ENCODE measurements at regions not wholly inside any gene's neighbourhood (a gene's known extent, or its start where the extent isn't known, plus 50 kb on each side); places are given as distances from the start of the nearest gene placed in this dataset.
A peak's percentile ranks its signal among the peaks of the same experiment; 100 is the strongest.
"Not testable (repeated sequence)": the region's sequence is repeated elsewhere in the genome, so short reads cannot be mapped to it uniquely, and the experiment has no call there.

GRCh38 chr5:60435808-60436207 is 264.2 kb downstream of the DEPDC1B start:
- POLR2A ChIA-PET: no interaction called here
- TF ChIP-seq ZIC2 (tag by site-specific recombination; IDR thresholded peaks at IDR 0.05) (no peak), ZNF366 (tag by site-specific recombination; conservative IDR thresholded peaks at IDR 0.05) (no peak), ZNF785 (tag by site-specific recombination; IDR thresholded peaks at IDR 0.05) (no peak), ZNF555 (tag by site-specific recombination; conservative IDR thresholded peaks at IDR 0.05) (no peak), ZNF211 (tag by site-specific recombination; IDR thresholded peaks at IDR 0.05; ENCODE audit: low read depth) (no peak), ZNF214 (tag by site-specific recombination; IDR thresholded peaks at IDR 0.05; ENCODE audit: borderline replicate concordance) (no peak), ZNF830 (tag by site-specific recombination; IDR thresholded peaks at IDR 0.05; ENCODE audit: low read depth) (no peak), ZNF184 (tag by site-specific recombination; IDR thresholded peaks at IDR 0.05) (no peak), KLF8 (tag by site-specific recombination; IDR thresholded peaks at IDR 0.05) (no peak), ZNF266 (tag by site-specific recombination; IDR thresholded peaks at IDR 0.05; ENCODE audit: low read depth) (no peak), ZBTB10 (tag by site-specific recombination; IDR thresholded peaks at IDR 0.05) (no peak), SETDB1 (IDR thresholded peaks at IDR 0.05; ENCODE audit: insufficient read length, low read length) (no peak), PRDM1 (tag by site-specific recombination; IDR thresholded peaks at IDR 0.05) (no peak), BCL11A (tag by site-specific recombination; IDR thresholded peaks at IDR 0.05; ENCODE audit: low read depth) (no peak), ZNF169 (tag by site-specific recombination; IDR thresholded peaks at IDR 0.05) (no peak), TRIM28 (IDR thresholded peaks at IDR 0.05; ENCODE audit: borderline replicate concordance, low read length) (no peak)
- TF ChIP-seq, protein P1, sequence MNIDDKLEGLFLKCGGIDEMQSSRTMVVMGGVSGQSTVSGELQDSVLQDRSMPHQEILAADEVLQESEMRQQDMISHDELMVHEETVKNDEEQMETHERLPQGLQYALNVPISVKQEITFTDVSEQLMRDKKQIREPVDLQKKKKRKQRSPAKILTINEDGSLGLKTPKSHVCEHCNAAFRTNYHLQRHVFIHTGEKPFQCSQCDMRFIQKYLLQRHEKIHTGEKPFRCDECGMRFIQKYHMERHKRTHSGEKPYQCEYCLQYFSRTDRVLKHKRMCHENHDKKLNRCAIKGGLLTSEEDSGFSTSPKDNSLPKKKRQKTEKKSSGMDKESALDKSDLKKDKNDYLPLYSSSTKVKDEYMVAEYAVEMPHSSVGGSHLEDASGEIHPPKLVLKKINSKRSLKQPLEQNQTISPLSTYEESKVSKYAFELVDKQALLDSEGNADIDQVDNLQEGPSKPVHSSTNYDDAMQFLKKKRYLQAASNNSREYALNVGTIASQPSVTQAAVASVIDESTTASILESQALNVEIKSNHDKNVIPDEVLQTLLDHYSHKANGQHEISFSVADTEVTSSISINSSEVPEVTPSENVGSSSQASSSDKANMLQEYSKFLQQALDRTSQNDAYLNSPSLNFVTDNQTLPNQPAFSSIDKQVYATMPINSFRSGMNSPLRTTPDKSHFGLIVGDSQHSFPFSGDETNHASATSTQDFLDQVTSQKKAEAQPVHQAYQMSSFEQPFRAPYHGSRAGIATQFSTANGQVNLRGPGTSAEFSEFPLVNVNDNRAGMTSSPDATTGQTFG (tag by site-specific recombination; IDR thresholded peaks at IDR 0.05; ENCODE audit: borderline replicate concordance): no peak
- TF ChIP-seq, protein P2, sequence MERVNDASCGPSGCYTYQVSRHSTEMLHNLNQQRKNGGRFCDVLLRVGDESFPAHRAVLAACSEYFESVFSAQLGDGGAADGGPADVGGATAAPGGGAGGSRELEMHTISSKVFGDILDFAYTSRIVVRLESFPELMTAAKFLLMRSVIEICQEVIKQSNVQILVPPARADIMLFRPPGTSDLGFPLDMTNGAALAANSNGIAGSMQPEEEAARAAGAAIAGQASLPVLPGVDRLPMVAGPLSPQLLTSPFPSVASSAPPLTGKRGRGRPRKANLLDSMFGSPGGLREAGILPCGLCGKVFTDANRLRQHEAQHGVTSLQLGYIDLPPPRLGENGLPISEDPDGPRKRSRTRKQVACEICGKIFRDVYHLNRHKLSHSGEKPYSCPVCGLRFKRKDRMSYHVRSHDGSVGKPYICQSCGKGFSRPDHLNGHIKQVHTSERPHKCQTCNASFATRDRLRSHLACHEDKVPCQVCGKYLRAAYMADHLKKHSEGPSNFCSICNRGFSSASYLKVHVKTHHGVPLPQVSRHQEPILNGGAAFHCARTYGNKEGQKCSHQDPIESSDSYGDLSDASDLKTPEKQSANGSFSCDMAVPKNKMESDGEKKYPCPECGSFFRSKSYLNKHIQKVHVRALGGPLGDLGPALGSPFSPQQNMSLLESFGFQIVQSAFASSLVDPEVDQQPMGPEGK (tag by site-specific recombination; IDR thresholded peaks at IDR 0.05): no peak
- H3K9me3 ChIP-seq (ENCODE audit: control insufficient read depth, insufficient read depth, low read depth, low read length): no peaks in the 10 kb centered on the region
- H3K4me1 ChIP-seq (ENCODE audit: control insufficient read depth, insufficient read depth, low read length): no peaks in the 10 kb centered on the region
- no peaks in the 10 kb centered on the region for H3K36me3 ChIP-seq (ENCODE audit: control insufficient read depth in 2 of 2, insufficient read depth in 1 of 2, low read length in 2 of 2)
- no peak overlapping the region for H3K4me3 ChIP-seq (ENCODE audit: low read depth, low read length)
- CTCF ChIA-PET: no interaction called here
- H3K27ac ChIP-seq (ENCODE audit: extremely low read depth, low read depth, low read length): no peak overlapping the region

DNA sequence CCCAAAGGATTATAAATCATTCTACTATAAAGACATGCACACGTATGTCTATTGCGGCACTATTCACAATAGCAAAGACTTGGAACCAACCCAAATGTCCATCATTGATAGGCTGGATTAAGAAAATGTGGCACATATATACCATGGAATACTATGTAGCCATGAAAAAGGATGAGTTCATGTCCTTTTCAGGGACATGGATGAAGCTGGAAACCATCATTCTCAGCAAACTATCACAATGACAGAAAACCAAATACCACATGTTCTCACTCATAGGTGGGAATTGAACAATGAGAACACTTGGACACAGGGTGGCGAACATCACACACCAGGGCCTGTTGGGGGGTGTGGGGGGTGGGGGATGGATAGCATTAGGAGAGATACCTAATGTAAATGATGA is 273.8 kb downstream of the DEPDC1B start:
- H3K4me1 ChIP-seq (ENCODE audit: control insufficient read depth, insufficient read depth, low read length); H3K36me3 ChIP-seq (ENCODE audit: control insufficient read depth in 2 of 2, insufficient read depth in 1 of 2, low read length in 2 of 2); H3K9me3 ChIP-seq (ENCODE audit: control insufficient read depth, insufficient read depth, low read depth, low read length); CTCF ChIA-PET; H3K4me3 ChIP-seq (ENCODE audit: low read depth, low read length); H3K27ac ChIP-seq (ENCODE audit: extremely low read depth, low read depth, low read length); POLR2A ChIA-PET: not testable (repeated sequence)
- TF ChIP-seq ZNF146 (tag by site-specific recombination; IDR thresholded peaks at IDR 0.05): peak; percentile 66; the same call in 1 of the 2 replicates

- H3K4me3 ChIP-seq (ENCODE audit: low read depth, low read length); H3K27ac ChIP-seq (ENCODE audit: extremely low read depth, low read depth, low read length); CTCF ChIA-PET; H3K36me3 ChIP-seq (ENCODE audit: control insufficient read depth in 2 of 2, insufficient read depth in 1 of 2, low read length in 2 of 2); POLR2A ChIA-PET; H3K4me1 ChIP-seq (ENCODE audit: control insufficient read depth, insufficient read depth, low read length); H3K9me3 ChIP-seq (ENCODE audit: control insufficient read depth, insufficient read depth, low read depth, low read length): not testable (repeated sequence)
Observed at GRCh38 chr5:60420773-60421172, 279.2 kb downstream of the DEPDC1B start.
